Endodermal cell (in vitro differentiated cells): ENCODE measurements at regions not wholly inside any gene's neighbourhood (a gene's known extent, or its start where the extent isn't known, plus 50 kb on each side); places are given as distances from the start of the nearest gene placed in this dataset.

ENCODE experiments used
- DNase-seq: peaks from one replicate; pipeline ENCODE4 v3.0.0-alpha.2; 2017
- H3K27ac ChIP-seq: 2 replicates; pipeline ENCODE4 v1.5.1; 2013; ENCODE audit warnings: mild to moderate bottlenecking, low read depth, low read length, moderate library complexity
- H3K27me3 ChIP-seq: 2 replicates; pipeline ENCODE4 v1.6.1; 2013; ENCODE audit warnings: mild to moderate bottlenecking, low read length, moderate library complexity; ENCODE audit not compliant: insufficient read depth, control insufficient read depth, poor library complexity, severe bottlenecking
- H3K36me3 ChIP-seq: 2 replicates; pipeline ENCODE4 v1.7.0; 2013; ENCODE audit warnings: mild to moderate bottlenecking, low read length, moderate library complexity; ENCODE audit not compliant: control insufficient read depth, insufficient read depth
- H3K4me1 ChIP-seq: one replicate; pipeline ENCODE4 v1.7.0; 2013; ENCODE audit warnings: low read length; ENCODE audit not compliant: control insufficient read depth, insufficient read depth
- H3K4me3 ChIP-seq: 2 replicates; pipeline ENCODE4 v1.5.1; 2013; ENCODE audit warnings: mild to moderate bottlenecking, low read length, moderate library complexity
- H3K9ac ChIP-seq: 2 replicates; pipeline ENCODE4 v1.6.1; 2013; ENCODE audit warnings: mild to moderate bottlenecking, low read length, moderate library complexity; ENCODE audit not compliant: poor library complexity, severe bottlenecking; ENCODE audit errors: extremely low read depth
- H3K9me3 ChIP-seq: 2 replicates; pipeline ENCODE4 v1.6.1; 2013; ENCODE audit warnings: mild to moderate bottlenecking, low read length, moderate library complexity; ENCODE audit not compliant: control insufficient read depth
- H3K27ac Mint-ChIP-seq: 2 replicates; pipeline ENCODE4 v1.8.0; 2020; ENCODE audit warnings: mixed read lengths
- H3K27me3 Mint-ChIP-seq: 2 replicates; pipeline ENCODE4 v1.8.0; 2021; ENCODE audit warnings: mild to moderate bottlenecking, mixed read lengths; ENCODE audit not compliant: insufficient read depth
- H3K36me3 Mint-ChIP-seq: 2 replicates; pipeline ENCODE4 v1.8.0; 2020; ENCODE audit warnings: low read depth, mixed read lengths
- H3K4me1 Mint-ChIP-seq: 2 replicates; pipeline ENCODE4 v1.8.0; 2020; ENCODE audit warnings: mixed read lengths
- H3K4me3 Mint-ChIP-seq: 2 replicates; pipeline ENCODE4 v1.8.0; 2020; ENCODE audit warnings: mild to moderate bottlenecking, moderate library complexity, mixed read lengths
- H3K9me3 Mint-ChIP-seq: 2 replicates; pipeline ENCODE4 v1.8.0; 2020; ENCODE audit warnings: mild to moderate bottlenecking, mixed read lengths
- CTCF ChIP-seq: fragments of 200-600 bp; sonication (generic); conservative IDR thresholded peaks from 2 replicates; pipeline ENCODE4 v1.5.0; 2021; ENCODE audit warnings: antibody characterized with exemption, mild to moderate bottlenecking
- WGBS, 2 experiments: methylation state at CpG; one replicate each; pipeline versions ENCODE4 v1.1.5 to v1.1.7; 2013; ENCODE audit warnings: missing lambda C conversion rate in 2 of 2, mixed read lengths in 1 of 2; ENCODE audit not compliant: insufficient coverage in 1 of 2, insufficient read length in 1 of 2; 5-methylcytosine and 5-hydroxymethylcytosine counted together

DNA sequence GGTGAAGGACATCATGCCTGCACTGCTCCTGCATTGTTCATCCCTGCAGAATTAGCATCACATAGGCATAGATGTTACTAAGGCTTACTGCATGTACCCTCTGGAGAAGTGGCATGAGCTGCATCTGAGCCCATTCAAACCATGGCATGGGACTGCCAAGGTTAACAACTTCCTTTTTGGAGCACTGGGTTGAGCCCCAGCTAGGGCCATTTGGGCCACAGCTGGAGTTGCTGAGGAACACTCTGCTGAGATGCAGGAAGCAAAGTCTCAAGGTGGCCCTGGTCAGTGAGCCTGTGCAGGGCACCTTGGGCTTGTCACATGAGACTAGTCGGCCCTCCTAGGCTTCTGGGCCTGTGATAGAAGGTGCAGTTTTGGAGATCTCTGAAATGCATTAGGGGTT is 511.2 kb downstream of the C12orf50 start:
- Histone ChIP-seq H3K4me3 (no peak overlapping the region), H3K27ac (no peak overlapping the region), H3K9ac (no peak overlapping the region), H3K4me1 (no peaks in the 10 kb centered on the region), H3K27me3 (no peaks in the 10 kb centered on the region), H3K9me3 (peaks cover 7% of the 10 kb centered on the region), H3K36me3 (no peaks in the 10 kb centered on the region)
- DNase-seq, result no peak
- no peaks in the 10 kb centered on the region for H3K27me3 Mint-ChIP-seq
- no peaks in the 10 kb centered on the region for H3K36me3 Mint-ChIP-seq
- no peaks in the 10 kb centered on the region for H3K9me3 Mint-ChIP-seq
- WGBS, 2 experiments, result 88 to 100% methylated on average over 1 of the region's 1 CpG
- no peak overlapping the region for H3K27ac Mint-ChIP-seq
- H3K4me3 Mint-ChIP-seq, result no peak overlapping the region
- no peak for TF ChIP-seq CTCF
- peaks cover 6% of the 10 kb centered on the region for H3K4me1 Mint-ChIP-seq

GRCh38 chr12:87513536-87514280 is 515.5 kb downstream of the C12orf50 start:
- H3K4me1 Mint-ChIP-seq, result peaks cover 6% of the 10 kb centered on the region
- Histone ChIP-seq H3K9me3 (no peaks in the 10 kb centered on the region), H3K9ac (no peak overlapping the region), H3K4me1 (no peaks in the 10 kb centered on the region), H3K27me3 (no peaks in the 10 kb centered on the region), H3K27ac (no peak overlapping the region), H3K4me3 (no peak overlapping the region), H3K36me3 (no peaks in the 10 kb centered on the region)
- no peak for DNase-seq
- WGBS, 2 experiments, result 96 to 100% methylated on average over 2 of the region's 2 CpGs
- H3K36me3 Mint-ChIP-seq, result no peaks in the 10 kb centered on the region
- no peak overlapping the region for H3K4me3 Mint-ChIP-seq
- no peaks in the 10 kb centered on the region for H3K27me3 Mint-ChIP-seq
- no peak overlapping the region for H3K27ac Mint-ChIP-seq
- H3K9me3 Mint-ChIP-seq, result no peaks in the 10 kb centered on the region
- TF ChIP-seq CTCF, result no peak

DNA sequence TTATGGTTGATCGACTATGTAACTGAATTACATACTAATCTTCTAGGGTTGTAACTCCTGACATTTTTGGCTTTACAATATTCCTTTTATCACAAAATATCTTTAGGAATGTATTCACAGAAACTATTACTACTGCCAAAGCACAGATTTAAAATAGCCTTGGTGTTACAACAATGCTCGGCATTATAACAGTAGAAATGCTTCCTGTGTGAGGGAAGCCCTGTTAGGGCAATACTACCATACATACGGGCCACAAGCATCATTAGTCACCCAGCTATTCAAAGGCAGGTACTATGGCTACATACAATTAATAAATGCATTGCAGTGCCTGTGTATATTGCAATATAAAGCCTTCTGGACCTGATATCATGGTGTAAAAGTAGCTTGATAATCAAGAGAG is 517.8 kb downstream of the C12orf50 start:
- Mint-ChIP-seq H3K27ac (no peak overlapping the region), H3K27me3 (peaks cover 1% of the 10 kb centered on the region), H3K36me3 (no peaks in the 10 kb centered on the region), H3K4me1 (peaks cover 6% of the 10 kb centered on the region), H3K9me3 (peaks cover 6% of the 10 kb centered on the region), H3K4me3 (no peak overlapping the region)
- no peak overlapping the region for H3K4me3 ChIP-seq
- WGBS, 2 experiments, result 88 to 100% methylated on average over 1 to 3 of the region's 3 CpGs
- H3K36me3 ChIP-seq, result no peaks in the 10 kb centered on the region
- H3K9ac ChIP-seq, result no peak overlapping the region
- H3K27ac ChIP-seq, result no peak overlapping the region
- TF ChIP-seq CTCF, result no peak
- H3K9me3 ChIP-seq, result no peaks in the 10 kb centered on the region
- DNase-seq, result no peak
- H3K4me1 ChIP-seq, result no peaks in the 10 kb centered on the region
- no peaks in the 10 kb centered on the region for H3K27me3 ChIP-seq
